OCI-LY3 (cell line): ENCODE measurements at regions not wholly inside any gene's neighbourhood (a gene's known extent, or its start where the extent isn't known, plus 50 kb on each side); places are given as distances from the start of the nearest gene placed in this dataset.

ENCODE experiments used
- H2AFZ ChIP-seq: fragments of 200-600, 300-600 bp; shearing (Covaris generic); 2 replicates; pipeline ENCODE4 v1.6.0; 2014; ENCODE audit warnings: antibody characterized with exemption, low read depth, low read length
- H3K27ac ChIP-seq: fragments of 200-600, 300-600 bp; sonication (generic); 2 replicates; pipeline ENCODE4 v1.5.1; 2014; ENCODE audit warnings: mild to moderate bottlenecking, low read length, moderate library complexity, mixed read lengths
- H3K27me3 ChIP-seq: fragments of 200-600, 300-600 bp; sonication (generic); 2 replicates; pipeline ENCODE4 v1.6.1; 2014; ENCODE audit warnings: low read depth, low read length, mixed read lengths
- H3K36me3 ChIP-seq: fragments of 200-600, 300-600 bp; sonication (generic); replicated peaks from 2 replicates; pipeline ENCODE3; 2014; ENCODE audit warnings: low read depth, low read length, mixed read lengths
- H3K4me1 ChIP-seq: fragments of 300-600, 200-600 bp; sonication (generic); 2 replicates; pipeline ENCODE4 v1.6.1; 2014; ENCODE audit warnings: low read length, mixed read lengths
- H3K4me2 ChIP-seq: fragments of 200-600, 300-600 bp; sonication (generic); 2 replicates; pipeline ENCODE4 v1.6.1; 2014; ENCODE audit warnings: low read length, mixed read lengths
- H3K4me3 ChIP-seq: fragments of 300-600, 200-600 bp; sonication (generic); 2 replicates; pipeline ENCODE4 v1.5.1; 2014; ENCODE audit warnings: antibody characterized with exemption, mild to moderate bottlenecking, low read length, moderate library complexity
- H3K79me2 ChIP-seq: fragments of 300-600, 200-600 bp; shearing (Covaris generic); 2 replicates; pipeline ENCODE4 v1.6.1; 2014; ENCODE audit warnings: mild to moderate bottlenecking, low read length, mixed read lengths
- H3K9ac ChIP-seq: fragments of 300-600, 200-600 bp; shearing (Covaris generic); 2 replicates; pipeline ENCODE4 v1.6.0; 2014; ENCODE audit warnings: mild to moderate bottlenecking, low read length, moderate library complexity
- H3K9me3 ChIP-seq: fragments of 200-600, 300-600 bp; shearing (Covaris generic); 2 replicates; pipeline ENCODE4 v1.6.1; 2014; ENCODE audit warnings: low read length, mixed read lengths; ENCODE audit not compliant: insufficient read depth
- H4K20me1 ChIP-seq: fragments of 200-600, 300-600 bp; sonication (generic); 2 replicates; pipeline ENCODE4 v1.6.1; 2016; ENCODE audit warnings: low read length, mixed read lengths; ENCODE audit not compliant: insufficient read depth
- CTCF ChIP-seq: fragments of 200-600, 300-600 bp; sonication (generic); IDR thresholded peaks from 2 replicates; pipeline ENCODE4 v1.5.1; 2014; ENCODE audit warnings: antibody characterized with exemption, low read length, low read depth
- EZH2phosphoT487 ChIP-seq: fragments of 200-600 bp; shearing (Covaris generic); IDR thresholded peaks from 2 replicates; pipeline ENCODE4 v1.6.1; 2018; ENCODE audit warnings: antibody characterized with exemption, mixed run types, low read depth

- Histone ChIP-seq H3K9me3 (peaks cover 4% of the 10 kb centered on the region; the same call in 1 of the 2 replicates), H3K9ac (no peak overlapping the region), H3K4me3 (no peak overlapping the region), H3K27ac (no peak overlapping the region), H3K79me2 (no peaks in the 10 kb centered on the region), H3K4me1 (peaks cover 19% of the 10 kb centered on the region), H3K4me2 (no peak overlapping the region), H4K20me1 (no peaks in the 10 kb centered on the region), H3K27me3 (no peaks in the 10 kb centered on the region), H3K36me3 (peaks cover 4% of the 10 kb centered on the region), H2AFZ (no peak overlapping the region)
- TF ChIP-seq EZH2phosphoT487 (no peak), CTCF (no peak)
Measured at GRCh38 chr13:31588893-31589292, 150.4 kb upstream of the RXFP2 start.

GRCh38 chr13:31591642-31592233 lies 147.6 kb upstream of the RXFP2 start:
- H3K4me2 ChIP-seq, result no peak overlapping the region
- no peak overlapping the region for H3K4me3 ChIP-seq
- H3K79me2 ChIP-seq, result no peaks in the 10 kb centered on the region
- H3K9ac ChIP-seq, result no peak overlapping the region
- no peaks in the 10 kb centered on the region for H4K20me1 ChIP-seq
- H3K36me3 ChIP-seq, result peaks cover 4% of the 10 kb centered on the region
- no peak overlapping the region for H3K27ac ChIP-seq
- peaks cover 24% of the 10 kb centered on the region for H3K4me1 ChIP-seq
- no peak for TF ChIP-seq CTCF
- TF ChIP-seq EZH2phosphoT487, result no peak
- peaks cover 4% of the 10 kb centered on the region; the same call in 1 of the 2 replicates for H3K9me3 ChIP-seq
- no peaks in the 10 kb centered on the region for H3K27me3 ChIP-seq
- H2AFZ ChIP-seq, result no peak overlapping the region

GRCh38 chr13:31594056-31594455 lies 145.3 kb upstream of the RXFP2 start:
- Histone ChIP-seq H2AFZ (no peak overlapping the region; the same call in 1 of the 2 replicates), H4K20me1 (no peaks in the 10 kb centered on the region), H3K27ac (no peak overlapping the region), H3K9ac (no peak overlapping the region), H3K4me3 (no peak overlapping the region), H3K9me3 (peaks cover 3% of the 10 kb centered on the region; the same call in 1 of the 2 replicates), H3K36me3 (peaks cover 4% of the 10 kb centered on the region), H3K27me3 (no peaks in the 10 kb centered on the region), H3K4me2 (no peak overlapping the region), H3K4me1 (peaks cover 31% of the 10 kb centered on the region), H3K79me2 (no peaks in the 10 kb centered on the region)
- TF ChIP-seq CTCF, result no peak
- no peak for TF ChIP-seq EZH2phosphoT487

- Histone ChIP-seq H3K4me1 (peaks cover 19% of the 10 kb centered on the region), H2AFZ (no peak overlapping the region), H3K79me2 (no peaks in the 10 kb centered on the region), H3K9ac (no peak overlapping the region), H3K4me3 (no peak overlapping the region), H3K4me2 (no peak overlapping the region), H3K36me3 (peaks cover 3% of the 10 kb centered on the region), H3K27ac (no peak overlapping the region), H3K27me3 (no peaks in the 10 kb centered on the region), H3K9me3 (no peaks in the 10 kb centered on the region), H4K20me1 (no peaks in the 10 kb centered on the region)
- TF ChIP-seq CTCF (no peak), EZH2phosphoT487 (no peak)
Measured at GRCh38 chr13:31595563-31595962, 143.8 kb upstream of the RXFP2 start.
